H1 (cell line): ENCODE measurements at regions not wholly inside any gene's neighbourhood (a gene's known extent, or its start where the extent isn't known, plus 50 kb on each side); places are given as distances from the start of the nearest gene placed in this dataset.

ENCODE experiments used
- ASH2L ChIP-seq: fragments of 200-600, 300-600 bp; sonication (generic); IDR thresholded peaks from one replicate; pipeline ENCODE4 v1.7.1; 2017; ENCODE audit warnings: low read length
- HDAC2 ChIP-seq, 2 experiments: fragments of 300-600 bp in 1 of 2; sonication (generic) in 1 of 2; IDR thresholded peaks; 2 replicates each; pipeline ENCODE4 v1.6.1; 2011 to 2012; ENCODE audit warnings: low read depth in 2 of 2, low read length in 2 of 2, mild to moderate bottlenecking in 2 of 2, moderate library complexity in 2 of 2, borderline replicate concordance in 1 of 2, inconsistent platforms in 1 of 2
- RBBP5 ChIP-seq: IDR thresholded peaks from 2 replicates; pipeline ENCODE4 v1.7.1; 2012; ENCODE audit warnings: low read depth, mild to moderate bottlenecking, inconsistent platforms, low read length, moderate library complexity, borderline replicate concordance

GRCh38 chr6:21955951-21956350, 340.9 kb downstream of the PRL start (continued):
- TF ChIP-seq ASH2L (no peak), RBBP5 (no peak), HDAC2 (IDR thresholded peaks at IDR 0.05; ENCODE audit: borderline replicate concordance in 1 of 2, low read depth in 2 of 2, low read length in 2 of 2) (no peak)
